Body of pancreas (tissue), 4 donors: ENCODE measurements at regions not wholly inside any gene's neighbourhood (a gene's known extent, or its start where the extent isn't known, plus 50 kb on each side); places are given as distances from the start of the nearest gene placed in this dataset.

Experiments
- POLR2A ChIP-seq, 3 donors: fragments of 450-650 bp; IDR thresholded peaks; one replicate each; pipeline ENCODE4 v1.6.1; 2016; ENCODE audit warnings: antibody characterized with exemption in 3 of 3, mild to moderate bottlenecking in 2 of 3
- TF ChIP-seq, protein P1 (sequence below), 7 experiments: fragments of 450-650 bp in 4 of 7; fragments of 200-600 bp in 3 of 7; sonication (generic) in 3 of 7; IDR thresholded peaks; one replicate each; pipeline ENCODE4 v1.5.1; 2016 to 2019; ENCODE audit warnings: antibody characterized with exemption in 7 of 7

DNA sequence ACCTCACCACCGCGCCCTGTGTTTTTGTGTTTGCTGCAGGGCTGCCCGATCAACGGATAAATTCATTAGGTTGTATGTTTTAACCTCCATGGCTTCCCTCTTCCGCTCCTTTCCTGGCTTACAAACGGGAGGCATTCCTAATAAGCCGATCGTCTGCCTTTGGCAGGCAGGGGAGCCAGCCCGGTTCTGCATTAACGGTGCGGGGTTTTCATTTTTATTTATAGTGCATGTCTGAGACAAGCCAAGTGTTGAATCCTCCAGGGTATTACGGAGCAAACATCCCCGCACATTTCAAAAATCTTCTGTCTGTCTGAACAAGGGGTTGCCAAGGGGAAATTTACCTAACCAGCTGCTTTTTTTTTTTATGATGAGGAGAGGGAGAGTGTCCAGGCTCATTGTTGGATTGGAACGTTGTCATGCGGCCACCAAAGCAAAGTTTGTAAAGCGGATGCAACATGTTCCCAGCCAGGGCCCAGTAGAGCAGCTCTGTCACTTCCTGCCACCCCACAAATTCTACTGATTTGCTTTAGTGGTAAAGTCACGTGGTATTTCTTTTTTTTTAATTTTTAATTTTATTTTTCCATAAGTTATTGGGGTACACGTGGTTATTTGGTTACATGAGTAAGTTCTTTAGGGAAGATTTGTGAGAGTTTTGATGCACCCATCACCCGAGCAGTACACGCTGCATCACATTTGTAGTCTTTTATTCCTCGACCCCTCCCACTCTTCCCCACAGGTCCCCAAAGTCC lies 92.3 kb upstream of the BAIAP2L1 start:
- TF ChIP-seq, protein P1, sequence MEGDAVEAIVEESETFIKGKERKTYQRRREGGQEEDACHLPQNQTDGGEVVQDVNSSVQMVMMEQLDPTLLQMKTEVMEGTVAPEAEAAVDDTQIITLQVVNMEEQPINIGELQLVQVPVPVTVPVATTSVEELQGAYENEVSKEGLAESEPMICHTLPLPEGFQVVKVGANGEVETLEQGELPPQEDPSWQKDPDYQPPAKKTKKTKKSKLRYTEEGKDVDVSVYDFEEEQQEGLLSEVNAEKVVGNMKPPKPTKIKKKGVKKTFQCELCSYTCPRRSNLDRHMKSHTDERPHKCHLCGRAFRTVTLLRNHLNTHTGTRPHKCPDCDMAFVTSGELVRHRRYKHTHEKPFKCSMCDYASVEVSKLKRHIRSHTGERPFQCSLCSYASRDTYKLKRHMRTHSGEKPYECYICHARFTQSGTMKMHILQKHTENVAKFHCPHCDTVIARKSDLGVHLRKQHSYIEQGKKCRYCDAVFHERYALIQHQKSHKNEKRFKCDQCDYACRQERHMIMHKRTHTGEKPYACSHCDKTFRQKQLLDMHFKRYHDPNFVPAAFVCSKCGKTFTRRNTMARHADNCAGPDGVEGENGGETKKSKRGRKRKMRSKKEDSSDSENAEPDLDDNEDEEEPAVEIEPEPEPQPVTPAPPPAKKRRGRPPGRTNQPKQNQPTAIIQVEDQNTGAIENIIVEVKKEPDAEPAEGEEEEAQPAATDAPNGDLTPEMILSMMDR (IDR thresholded peaks at IDR 0.05), result no peak
- TF ChIP-seq POLR2A (IDR thresholded peaks at IDR 0.05), result no peak
